H1 (cell line): ENCODE measurements at regions not wholly inside any gene's neighbourhood (a gene's known extent, or its start where the extent isn't known, plus 50 kb on each side); places are given as distances from the start of the nearest gene placed in this dataset.
A peak's percentile ranks its signal among the peaks of the same experiment; 100 is the strongest.

Experiments used
- CTCF ChIA-PET: fragments of 300-600 bp; sonication (Branson Sonifier 250); formaldehyde crosslinking; loops from one replicate; lab custom pipeline; 2021; ENCODE audit not compliant: partially characterized antibody; lab: Charles Lee
- POLR2A ChIA-PET: fragments of 300-600 bp; sonication (Branson Sonifier 250); formaldehyde crosslinking; loops from one replicate; lab custom pipeline; 2021; ENCODE audit warnings: inconsistent platforms; ENCODE audit not compliant: partially characterized antibody; lab: Charles Lee
- DNase-seq, 2 experiments: peaks; one replicate each; pipeline versions ENCODE4 v3.0.0 to v3.0.0-alpha.2; 2010 to 2022; ENCODE audit warnings: low spot score in 2 of 2, low read depth in 1 of 2, mixed read lengths in 1 of 2
- FAIRE-seq: peaks from 2 replicates; lab custom pipeline; 2011; peaks lifted over from hg19 to GRCh38; lab: Jason Lieb, UNC
- H2AFZ ChIP-seq: 2 replicates; pipeline ENCODE4 v1.8.1; 2012; ENCODE audit warnings: low read length, inconsistent platforms
- H2AK5ac ChIP-seq: 2 replicates; pipeline ENCODE4 v1.6.1; 2013; ENCODE audit warnings: low read depth, low read length
- H2BK120ac ChIP-seq: replicated peaks from 2 replicates; pipeline ENCODE3; 2013; ENCODE audit warnings: low read depth, low read length, inconsistent platforms
- H2BK12ac ChIP-seq: 2 replicates; pipeline ENCODE4 v1.6.1; 2013; ENCODE audit warnings: low read depth, low read length
- H2BK15ac ChIP-seq: 2 replicates; pipeline ENCODE4 v1.6.1; 2013; ENCODE audit warnings: low read length
- H2BK20ac ChIP-seq: 2 replicates; pipeline ENCODE4 v1.6.1; 2013; ENCODE audit warnings: low read length
- H2BK5ac ChIP-seq: 2 replicates; pipeline ENCODE4 v1.6.1; 2013; ENCODE audit warnings: low read depth, low read length
- H3K14ac ChIP-seq: 2 replicates; pipeline ENCODE4 v1.6.1; 2013; ENCODE audit warnings: inconsistent platforms; ENCODE audit not compliant: insufficient read length
- H3K18ac ChIP-seq: 2 replicates; pipeline ENCODE4 v1.6.1; 2013; ENCODE audit warnings: low read length; ENCODE audit errors: extremely low read depth
- H3K23ac ChIP-seq: 2 replicates; pipeline ENCODE4 v1.6.1; 2013; ENCODE audit warnings: inconsistent platforms; ENCODE audit not compliant: insufficient read length
- H3K23me2 ChIP-seq: 2 replicates; pipeline ENCODE4 v1.6.1; 2013; ENCODE audit warnings: low read depth, low read length
- H3K27ac ChIP-seq: 2 replicates; pipeline ENCODE4 v1.6.1; 2011; ENCODE audit warnings: low read depth, low read length, inconsistent platforms
- H3K27me3 ChIP-seq, 4 experiments: replicated peaks in 1 of 4; 1 replicate in 1 of 4; 2 replicates in 3 of 4; pipeline versions ENCODE4 v1.6.1 to v1.8.1; 2011 to 2013; ENCODE audit warnings: low read length in 3 of 4, mild to moderate bottlenecking in 3 of 4, inconsistent platforms in 2 of 4, mixed read lengths in 2 of 4, moderate library complexity in 1 of 4; ENCODE audit not compliant: control insufficient read depth in 3 of 4, insufficient read depth in 3 of 4; ENCODE audit errors: extremely low read depth in 1 of 4
- H3K36me3 ChIP-seq, 4 experiments: 2 replicates each; pipeline versions ENCODE4 v1.6.1 to v1.8.1; 2011 to 2013; ENCODE audit warnings: mild to moderate bottlenecking in 4 of 4, low read length in 3 of 4, moderate library complexity in 2 of 4, control low read depth in 1 of 4, inconsistent platforms in 1 of 4; ENCODE audit not compliant: insufficient read depth in 4 of 4, control insufficient read depth in 2 of 4
- H3K4ac ChIP-seq: replicated peaks from 2 replicates; pipeline ENCODE3; 2013; ENCODE audit warnings: low read length, low read depth, mixed read lengths, inconsistent platforms; ENCODE audit not compliant: insufficient read length
- H3K4me1 ChIP-seq, 4 experiments: replicated peaks in 1 of 4; 1 replicate in 1 of 4; 2 replicates in 3 of 4; pipeline versions ENCODE4 v1.6.1 to v1.8.1; 2011 to 2013; ENCODE audit warnings: low read length in 3 of 4, inconsistent platforms in 2 of 4, mixed read lengths in 1 of 4; ENCODE audit not compliant: insufficient read depth in 4 of 4, control insufficient read depth in 3 of 4
- H3K4me2 ChIP-seq, 2 experiments: 2 replicates each; pipeline versions ENCODE4 v1.6.1 to v1.8.1; 2011 to 2013; ENCODE audit warnings: low read depth in 2 of 2, low read length in 2 of 2, control low read depth in 1 of 2, inconsistent platforms in 1 of 2, mild to moderate bottlenecking in 1 of 2; ENCODE audit not compliant: insufficient read depth in 1 of 2
- H3K4me3 ChIP-seq, 4 experiments: fragments of 200-600, 300-600 bp in 1 of 4; sonication (generic), shearing (Covaris generic), sonication (Bioruptor Twin) in 1 of 4; 2 replicates each; pipeline versions ENCODE4 v1.5.1 to v1.8.1; 2011 to 2016; ENCODE audit warnings: low read length in 4 of 4, low read depth in 3 of 4, control low read depth in 2 of 4, inconsistent platforms in 2 of 4, mild to moderate bottlenecking in 2 of 4, mixed read lengths in 1 of 4, moderate library complexity in 1 of 4; ENCODE audit not compliant: insufficient read depth in 2 of 4; ENCODE audit errors: extremely low read depth in 1 of 4
- H3K56ac ChIP-seq: replicated peaks from 2 replicates; pipeline ENCODE3; 2013; ENCODE audit warnings: low read depth, mild to moderate bottlenecking, mixed read lengths, low read length, inconsistent platforms; ENCODE audit not compliant: insufficient read length
- H3K79me1 ChIP-seq: 2 replicates; pipeline ENCODE4 v1.6.1; 2013; ENCODE audit warnings: low read depth, low read length, control low read depth
- H3K79me2 ChIP-seq, 2 experiments: 2 replicates each; pipeline versions ENCODE4 v1.6.1 to v1.8.1; 2012 to 2013; ENCODE audit warnings: low read length in 2 of 2, mild to moderate bottlenecking in 2 of 2, inconsistent platforms in 1 of 2; ENCODE audit not compliant: insufficient read depth in 2 of 2, control insufficient read depth in 1 of 2
- H3K9ac ChIP-seq, 4 experiments: replicated peaks in 1 of 4; 1 replicate in 1 of 4; 2 replicates in 3 of 4; pipeline versions ENCODE4 v1.6.1 to v1.8.1; 2011 to 2013; ENCODE audit warnings: low read depth in 3 of 4, low read length in 3 of 4, control low read depth in 2 of 4, mild to moderate bottlenecking in 2 of 4, moderate library complexity in 2 of 4, inconsistent platforms in 1 of 4; ENCODE audit errors: extremely low read depth in 1 of 4
- H3K9me3 ChIP-seq, 2 experiments: 2 replicates each; pipeline versions ENCODE4 v1.6.1 to v1.8.1; 2012 to 2013; ENCODE audit warnings: mild to moderate bottlenecking in 2 of 2, moderate library complexity in 2 of 2, control low read depth in 1 of 2, inconsistent platforms in 1 of 2, low read depth in 1 of 2, low read length in 1 of 2, mixed read lengths in 1 of 2; ENCODE audit not compliant: insufficient read depth in 2 of 2
- H4K20me1 ChIP-seq, 2 experiments: replicated peaks in 1 of 2; 2 replicates each; pipeline versions ENCODE3 to v1.8.1; 2011 to 2013; ENCODE audit warnings: inconsistent platforms in 2 of 2, low read length in 2 of 2, mild to moderate bottlenecking in 1 of 2; ENCODE audit not compliant: insufficient read depth in 2 of 2, control insufficient read depth in 1 of 2
- H4K5ac ChIP-seq: 2 replicates; pipeline ENCODE4 v1.6.1; 2013; ENCODE audit warnings: low read length, low read depth, mixed read lengths, inconsistent platforms; ENCODE audit not compliant: insufficient read length
- H4K8ac ChIP-seq: 2 replicates; pipeline ENCODE4 v1.8.0; 2013; ENCODE audit warnings: mild to moderate bottlenecking, moderate library complexity, low read length, inconsistent platforms; ENCODE audit not compliant: insufficient read depth; ENCODE audit errors: extremely low read depth
- H4K91ac ChIP-seq: replicated peaks from 2 replicates; pipeline ENCODE3; 2013; ENCODE audit warnings: low read length, mixed read lengths, inconsistent platforms; ENCODE audit not compliant: insufficient read length
- ATF2 ChIP-seq: IDR thresholded peaks from 2 replicates; pipeline ENCODE4 v1.6.1; 2012; ENCODE audit warnings: low read length, inconsistent platforms
- BACH1 ChIP-seq: IDR thresholded peaks from 2 replicates; pipeline ENCODE4 v1.6.1; 2012; ENCODE audit warnings: low read length, improper control_type of control experiment
- BRCA1 ChIP-seq: IDR thresholded peaks from 2 replicates; pipeline ENCODE4 v1.6.1; 2012; ENCODE audit warnings: low read depth, low read length, improper control_type of control experiment
- CBX8 ChIP-seq: fragments of 300-800, 300-1000 bp; sonication (generic); IDR thresholded peaks from 2 replicates; pipeline ENCODE4 v1.7.1; 2016; ENCODE audit warnings: low read depth, low read length, borderline replicate concordance
- CREB1 ChIP-seq: IDR thresholded peaks from 2 replicates; pipeline ENCODE4 v1.6.1; 2012; ENCODE audit warnings: inconsistent platforms
- CTCF ChIP-seq, 3 experiments: IDR thresholded peaks; 1 replicate in 2 of 3; 2 replicates in 1 of 3; pipeline versions ENCODE4 v1.5.1 to v1.6.1; 2011; ENCODE audit warnings: low read length in 3 of 3, mild to moderate bottlenecking in 3 of 3, inconsistent platforms in 2 of 3, low read depth in 1 of 3, moderate library complexity in 1 of 3; ENCODE audit not compliant: insufficient read depth in 1 of 3; ENCODE audit errors: control extremely low read depth in 1 of 3
- HDAC2 ChIP-seq, 2 experiments: fragments of 300-600 bp in 1 of 2; sonication (generic) in 1 of 2; IDR thresholded peaks; 2 replicates each; pipeline ENCODE4 v1.6.1; 2011 to 2012; ENCODE audit warnings: low read depth in 2 of 2, low read length in 2 of 2, mild to moderate bottlenecking in 2 of 2, moderate library complexity in 2 of 2, borderline replicate concordance in 1 of 2, inconsistent platforms in 1 of 2
- NRF1 ChIP-seq: IDR thresholded peaks from 2 replicates; pipeline ENCODE4 v1.6.1; 2011; ENCODE audit warnings: mild to moderate bottlenecking, low read depth, low read length, improper control_type of control experiment
- PHF8 ChIP-seq: fragments of 200-600 bp; sonication (generic); conservative IDR thresholded peaks from 2 replicates; pipeline ENCODE4 v1.7.1; 2012; ENCODE audit warnings: low read depth, mild to moderate bottlenecking, inconsistent platforms, low read length, moderate library complexity
- SRF ChIP-seq: IDR thresholded peaks from 2 replicates; pipeline ENCODE4 v1.6.1; 2011; ENCODE audit warnings: mild to moderate bottlenecking, low read depth, low read length, moderate library complexity
- WGBS, 2 experiments: shearing (Covaris generic) in 1 of 2; methylation state at CpG; one replicate each; pipeline versions ENCODE4 v1.1.6 to v1.1.7; 2013 to 2015; ENCODE audit warnings: low lambda C conversion rate in 2 of 2, mixed read lengths in 2 of 2, inconsistent platforms in 1 of 2, low coverage in 1 of 2, missing lambda C conversion rate in 1 of 2; ENCODE audit not compliant: insufficient replicate concordance in 2 of 2, insufficient coverage in 1 of 2, insufficient read length in 1 of 2; ENCODE audit errors: extremely low coverage in 1 of 2, missing lambda C conversion rate in 1 of 2; 5-methylcytosine and 5-hydroxymethylcytosine counted together

GRCh38 chr2:128689971-128690370, 371.3 kb upstream of the HS6ST1 start:
- Histone ChIP-seq H2BK15ac (no peak overlapping the region), H3K14ac (no peak overlapping the region), H2AFZ (no peak overlapping the region), H4K8ac (peak overlapping the region; percentile 26; the same call in 1 of the 2 replicates), H2BK12ac (no peak overlapping the region), H3K9ac (no peak overlapping the region), H3K4me2 (no peak overlapping the region), H2BK20ac (no peak overlapping the region), H3K79me2 (no peaks in the 10 kb centered on the region), H4K5ac (no peak overlapping the region), H3K23me2 (no peaks in the 10 kb centered on the region), H3K36me3 (no peaks in the 10 kb centered on the region), H3K9me3 (no peaks in the 10 kb centered on the region; a peak in 1 of 4 replicates), H2AK5ac (no peak overlapping the region), H3K4me1 (peaks cover 0 to 3% (median 1%) of the 10 kb centered on the region in 4 experiments; a peak in 3 of 7 replicates), H3K56ac (no peak overlapping the region), H4K91ac (no peak overlapping the region), H3K4ac (no peak overlapping the region), H4K20me1 (no peaks in the 10 kb centered on the region), H3K23ac (no peak overlapping the region), H3K79me1 (no peaks in the 10 kb centered on the region), H3K18ac (no peak overlapping the region), H2BK5ac (no peak overlapping the region), H3K4me3 (no peak overlapping the region), H3K27me3 (no peaks in the 10 kb centered on the region; a peak in 1 of 7 replicates), H2BK120ac (no peak overlapping the region), H3K27ac (no peak overlapping the region)
- CTCF ChIA-PET: interaction anchor here (1.4 kb wide), 1 partner anchor 25 kb away, joined by 4 read pairs; no protein-coding TSS in a partner anchor
- WGBS, 2 experiments: 95% methylated on average over 14 of the region's 14 CpGs; no CpG with 5 or more reads in 1 of the 2 experiments
- DNase-seq (no peak), FAIRE-seq (no peak)
- POLR2A ChIA-PET: interaction anchor here (0.9 kb wide), 1 partner anchor 51 kb away, joined by 3 read pairs; no protein-coding TSS in a partner anchor
- TF ChIP-seq PHF8: no peak
- TF ChIP-seq CBX8: no peak
- TF ChIP-seq BACH1: no peak
- no peak for TF ChIP-seq SRF
- no peak for TF ChIP-seq BRCA1
- no peak for TF ChIP-seq CREB1
- no peak for TF ChIP-seq ATF2
- TF ChIP-seq NRF1: no peak
- TF ChIP-seq CTCF (IDR thresholded peaks at IDR 0.05; ENCODE audit: control extremely low read depth in 1 of 3, insufficient read depth in 1 of 3, low read depth in 1 of 3, low read length in 3 of 3): no peak
- TF ChIP-seq HDAC2 (IDR thresholded peaks at IDR 0.05; ENCODE audit: borderline replicate concordance in 1 of 2, low read depth in 2 of 2, low read length in 2 of 2): no peak
